HUES64 (cell line): ENCODE measurements at regions not wholly inside any gene's neighbourhood (a gene's known extent, or its start where the extent isn't known, plus 50 kb on each side); places are given as distances from the start of the nearest gene placed in this dataset.

ENCODE experiments used
- H3K27ac ChIP-seq: 2 replicates; pipeline ENCODE4 v1.7.0; 2013; ENCODE audit warnings: low read depth, low read length, inconsistent platforms
- H3K27me3 ChIP-seq: 2 replicates; pipeline ENCODE4 v1.6.1; 2013; ENCODE audit warnings: mild to moderate bottlenecking, low read length; ENCODE audit not compliant: insufficient read depth
- H3K36me3 ChIP-seq: 2 replicates; pipeline ENCODE4 v1.6.1; 2013; ENCODE audit warnings: mild to moderate bottlenecking, low read length; ENCODE audit not compliant: insufficient read depth
- H3K4me1 ChIP-seq: 2 replicates; pipeline ENCODE4 v1.6.1; 2013; ENCODE audit warnings: mild to moderate bottlenecking, low read length, moderate library complexity; ENCODE audit not compliant: insufficient read depth
- H3K4me3 ChIP-seq: 2 replicates; pipeline ENCODE4 v1.5.1; 2013; ENCODE audit warnings: mild to moderate bottlenecking, low read length, moderate library complexity
- H3K9ac ChIP-seq: 2 replicates; pipeline ENCODE4 v1.6.1; 2013; ENCODE audit warnings: mild to moderate bottlenecking, low read depth, low read length
- H3K9me3 ChIP-seq: 2 replicates; pipeline ENCODE4 v1.6.1; 2013; ENCODE audit warnings: low read depth, low read length; ENCODE audit not compliant: insufficient read depth
- WGBS: fragments of 150-250, 120-280 bp; methylation state at CpG from one replicate; pipeline ENCODE4 v1.1.7; 2013; ENCODE audit warnings: missing lambda C conversion rate; 5-methylcytosine and 5-hydroxymethylcytosine counted together

DNA sequence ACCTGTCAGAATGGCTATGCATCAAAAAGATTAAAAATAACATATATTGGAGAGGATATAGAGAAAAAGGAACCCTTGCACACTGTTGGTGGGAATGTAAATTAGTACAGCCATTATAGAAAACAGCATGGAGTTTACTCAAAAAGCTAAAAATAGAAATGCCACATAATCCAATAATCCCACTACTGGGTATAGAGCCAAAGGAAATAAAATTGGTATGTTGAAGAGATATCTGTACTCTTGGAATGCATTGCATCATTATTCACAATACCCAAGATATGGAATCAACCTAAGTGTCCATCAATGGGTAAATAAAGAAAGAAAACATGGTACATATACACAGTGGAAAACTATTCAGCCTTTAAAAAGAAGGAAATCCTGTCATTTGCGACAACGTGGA, 77.2 kb downstream of the C1D start:
- peaks cover 8% of the 10 kb centered on the region; the same call in 1 of the 2 replicates for H3K9me3 ChIP-seq
- no peak overlapping the region for H3K27ac ChIP-seq
- H3K9ac ChIP-seq: no peak overlapping the region
- H3K27me3 ChIP-seq: no peaks in the 10 kb centered on the region
- H3K4me1 ChIP-seq: no peaks in the 10 kb centered on the region
- no peak overlapping the region for H3K4me3 ChIP-seq
- H3K36me3 ChIP-seq: no peaks in the 10 kb centered on the region
- WGBS: 93% methylated on average over 2 of the region's 2 CpGs

DNA sequence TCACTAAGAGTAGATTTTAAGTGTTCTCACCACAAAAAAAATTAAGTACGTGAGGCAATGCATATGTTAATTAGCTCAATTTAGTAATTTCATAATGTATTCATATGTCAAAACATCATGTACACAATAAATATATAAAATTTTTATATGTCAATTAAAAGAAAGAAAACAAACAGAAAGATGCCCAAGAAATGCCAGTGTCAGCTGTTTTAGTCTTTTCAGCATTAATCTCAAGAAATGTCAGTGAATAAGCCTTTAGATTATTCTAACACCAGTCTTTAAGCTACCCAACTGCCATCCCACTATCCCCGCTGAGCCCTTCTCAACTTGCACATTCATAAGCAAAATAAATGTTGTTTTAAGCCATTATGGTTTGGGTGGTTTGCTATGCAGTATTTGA, 76.5 kb downstream of the C1D start:
- no peaks in the 10 kb centered on the region for H3K4me1 ChIP-seq
- H3K9ac ChIP-seq: no peak overlapping the region
- H3K9me3 ChIP-seq: peaks cover 1% of the 10 kb centered on the region; the same call in 1 of the 2 replicates
- WGBS: 100% methylated on average over 1 of the region's 2 CpGs
- H3K4me3 ChIP-seq: no peak overlapping the region
- H3K36me3 ChIP-seq: no peaks in the 10 kb centered on the region
- H3K27ac ChIP-seq: no peak overlapping the region
- no peaks in the 10 kb centered on the region for H3K27me3 ChIP-seq
